Activated CD8-positive, alpha-beta memory T cell treated with anti-CD3 and anti-CD28 coated beads, Interleukin-2, amount 10 ng/mL, durations not matched to agents 7 days and 5 days (primary cell): ENCODE measurements at regions not wholly inside any gene's neighbourhood (a gene's known extent, or its start where the extent isn't known, plus 50 kb on each side); places are given as distances from the start of the nearest gene placed in this dataset.

Experiments used
- ATAC-seq: fragments of 150-1000 bp; cut with Tn5 transposase; one replicate; pipeline ENCODE4 v1.10.0; 2021; ENCODE audit warnings: moderate library complexity
- CTCF ChIA-PET: fragments of 350-600 bp; sonication (Branson Sonifier 250); formaldehyde crosslinking; loops from one replicate; lab custom pipeline; 2021; ENCODE audit warnings: antibody characterized with exemption; lab: Charles Lee
- DNase-seq: peaks from one replicate; pipeline ENCODE4 v3.0.0-alpha.2; 2020
- H3K27ac Mint-ChIP-seq: one replicate; pipeline ENCODE4 v1.8.0; 2021; ENCODE audit warnings: mild to moderate bottlenecking, mixed read lengths
- H3K27me3 Mint-ChIP-seq: one replicate; pipeline ENCODE4 v1.8.0; 2021; ENCODE audit warnings: mixed read lengths
- H3K36me3 Mint-ChIP-seq: one replicate; pipeline ENCODE4 v1.8.0; 2021; ENCODE audit warnings: mild to moderate bottlenecking, mixed read lengths
- H3K4me1 Mint-ChIP-seq: one replicate; pipeline ENCODE4 v1.8.0; 2021; ENCODE audit warnings: mixed read lengths
- H3K4me3 Mint-ChIP-seq: one replicate; pipeline ENCODE4 v1.8.0; 2021; ENCODE audit warnings: mild to moderate bottlenecking, moderate library complexity, mixed read lengths
- H3K9me3 Mint-ChIP-seq: one replicate; pipeline ENCODE4 v1.8.0; 2022; ENCODE audit warnings: low read depth, mixed read lengths

DNA sequence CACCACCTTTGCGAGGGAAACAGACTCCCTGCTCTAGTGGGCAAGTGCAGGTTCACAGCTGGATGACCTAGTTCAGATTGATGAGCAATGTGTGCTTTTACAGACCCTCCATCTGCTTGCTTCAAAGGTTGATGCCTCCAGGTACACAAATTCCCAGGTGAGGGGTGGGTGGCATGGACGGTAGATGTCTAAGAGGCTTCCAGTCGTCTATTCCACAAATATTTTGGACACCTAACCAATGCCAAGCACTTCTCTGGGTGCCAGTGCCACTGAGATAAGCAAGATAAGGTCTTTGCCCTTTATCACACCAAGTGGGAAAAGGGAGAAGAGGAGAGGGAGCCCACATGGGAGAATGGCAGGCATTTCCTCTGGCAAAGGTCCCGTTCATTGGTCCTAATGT, 316.6 kb upstream of the CDH5 start:
- Mint-ChIP-seq H3K27me3 (no peaks in the 10 kb centered on the region), H3K9me3 (no peaks in the 10 kb centered on the region), H3K27ac (no peak overlapping the region), H3K4me1 (no peaks in the 10 kb centered on the region), H3K4me3 (no peak overlapping the region), H3K36me3 (no peaks in the 10 kb centered on the region)
- CTCF ChIA-PET = no interaction called here
- DNase-seq (peak; percentile 21), ATAC-seq (no peak)

DNA sequence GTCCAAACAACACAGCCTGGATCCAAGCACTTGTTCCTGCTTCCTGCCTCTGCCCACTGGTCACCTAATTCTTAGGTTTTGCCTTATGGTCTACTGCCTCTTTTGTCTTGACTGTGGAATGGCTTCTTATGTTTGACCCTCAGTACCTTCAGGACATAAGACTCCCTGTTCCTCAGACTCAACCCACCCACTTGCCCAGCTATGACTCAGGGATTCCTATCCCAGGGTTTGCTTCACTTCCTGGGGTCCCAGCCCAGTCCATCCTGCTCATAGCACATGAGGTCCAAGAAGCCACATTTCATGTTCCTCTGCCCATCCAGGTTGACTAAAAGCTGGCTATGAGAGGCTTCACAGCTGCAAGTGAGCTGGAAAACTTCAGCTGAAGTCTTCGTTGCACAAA, 320.9 kb upstream of the CDH5 start:
- ATAC-seq (no peak), DNase-seq (no peak)
- H3K36me3 Mint-ChIP-seq = no peaks in the 10 kb centered on the region
- H3K4me3 Mint-ChIP-seq = no peak overlapping the region
- H3K27me3 Mint-ChIP-seq = no peaks in the 10 kb centered on the region
- CTCF ChIA-PET = no interaction called here
- H3K9me3 Mint-ChIP-seq = no peaks in the 10 kb centered on the region
- no peaks in the 10 kb centered on the region for H3K4me1 Mint-ChIP-seq
- H3K27ac Mint-ChIP-seq = no peak overlapping the region

DNA sequence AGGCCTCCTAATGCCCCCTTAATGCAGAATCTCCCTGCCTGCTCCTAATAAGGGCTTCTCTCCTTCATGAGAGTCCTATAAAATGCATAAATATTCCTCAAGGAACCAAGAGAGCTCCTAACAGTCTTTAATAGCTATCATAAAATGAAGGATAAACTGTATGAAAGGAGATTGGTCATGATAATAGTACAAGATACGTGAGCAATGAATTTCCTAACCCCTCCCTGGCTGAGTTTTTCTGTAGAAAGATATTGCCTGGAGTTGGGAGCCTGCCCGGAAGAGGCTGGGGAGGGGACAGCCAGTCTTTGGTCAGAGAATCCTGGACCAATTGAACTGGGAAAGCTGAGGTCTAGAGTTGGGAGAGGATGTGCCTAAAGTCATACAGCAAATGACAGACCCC, 321.9 kb upstream of the CDH5 start:
- no peak for ATAC-seq
- Mint-ChIP-seq H3K36me3 (no peaks in the 10 kb centered on the region), H3K27ac (no peak overlapping the region), H3K4me1 (no peaks in the 10 kb centered on the region), H3K27me3 (no peaks in the 10 kb centered on the region), H3K9me3 (no peaks in the 10 kb centered on the region), H3K4me3 (no peak overlapping the region)
- CTCF ChIA-PET = no interaction called here
- no peak for DNase-seq

DNA sequence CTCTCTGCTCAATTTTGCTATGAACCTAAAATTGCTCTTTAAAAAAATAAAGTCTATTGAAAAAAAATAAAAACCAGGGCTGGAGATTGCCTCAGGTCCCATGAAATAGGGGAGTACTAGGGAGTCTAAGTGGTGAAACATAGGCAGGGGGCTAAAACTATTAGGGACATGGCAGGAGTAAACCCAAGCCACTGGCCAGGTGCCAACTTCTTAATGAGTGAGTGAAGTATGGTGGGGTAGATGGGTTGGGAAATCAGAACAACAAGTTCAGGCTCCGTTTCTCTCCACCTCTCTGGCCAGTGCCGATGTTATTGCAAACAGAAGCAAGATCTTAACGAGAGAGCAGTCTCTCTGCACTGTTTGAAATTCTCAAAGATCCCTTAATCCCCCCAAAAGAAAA, 322.4 kb upstream of the CDH5 start:
- no peak overlapping the region for H3K27ac Mint-ChIP-seq
- H3K4me3 Mint-ChIP-seq = no peak overlapping the region
- CTCF ChIA-PET = no interaction called here
- no peaks in the 10 kb centered on the region for H3K27me3 Mint-ChIP-seq
- no peak for DNase-seq
- ATAC-seq = no peak
- no peaks in the 10 kb centered on the region for H3K9me3 Mint-ChIP-seq
- no peaks in the 10 kb centered on the region for H3K4me1 Mint-ChIP-seq
- no peaks in the 10 kb centered on the region for H3K36me3 Mint-ChIP-seq

DNA sequence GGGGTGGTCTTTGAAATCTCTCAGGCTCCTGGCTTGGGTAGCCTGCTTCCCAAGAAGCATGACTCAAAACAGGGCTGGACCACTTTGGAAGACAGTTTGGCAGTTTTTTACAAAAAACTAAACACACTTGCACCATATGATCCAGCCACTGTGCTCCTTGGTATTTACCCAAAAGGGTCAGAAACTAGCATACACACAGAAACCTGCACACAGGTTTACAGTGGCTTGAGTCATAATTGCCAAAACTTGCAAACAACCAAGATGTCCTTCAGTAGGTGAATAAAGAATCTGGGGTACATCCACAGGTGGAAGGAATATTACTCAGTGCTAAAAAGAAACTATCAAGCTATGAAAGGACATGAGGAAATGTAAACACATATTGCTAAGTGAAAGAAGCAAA, 323.2 kb upstream of the CDH5 start:
- DNase-seq = no peak
- H3K4me1 Mint-ChIP-seq = no peaks in the 10 kb centered on the region
- H3K27ac Mint-ChIP-seq = no peak overlapping the region
- no peaks in the 10 kb centered on the region for H3K36me3 Mint-ChIP-seq
- CTCF ChIA-PET = no interaction called here
- no peaks in the 10 kb centered on the region for H3K9me3 Mint-ChIP-seq
- no peak overlapping the region for H3K4me3 Mint-ChIP-seq
- H3K27me3 Mint-ChIP-seq = no peaks in the 10 kb centered on the region
- no peak for ATAC-seq

DNA sequence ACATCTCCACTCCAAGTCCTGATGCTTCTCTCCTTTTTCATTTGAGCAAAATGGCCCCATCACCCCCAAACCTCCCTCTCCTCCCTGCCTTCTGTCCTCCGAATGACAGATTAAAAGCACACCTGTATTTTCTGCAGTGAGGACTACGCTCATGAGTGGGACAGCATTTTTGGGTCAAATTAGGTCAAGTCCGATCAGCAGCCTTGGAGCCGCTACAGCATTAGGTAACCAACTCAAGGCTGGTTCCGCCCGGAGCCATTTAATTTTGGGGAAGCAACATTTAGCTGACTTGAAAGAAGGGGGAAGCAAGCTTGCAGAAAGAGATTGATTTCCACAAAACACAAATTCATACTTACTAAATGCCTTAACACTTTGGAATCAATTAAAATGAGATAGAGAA, 324.1 kb upstream of the CDH5 start:
- CTCF ChIA-PET = no interaction called here
- Mint-ChIP-seq H3K9me3 (no peaks in the 10 kb centered on the region), H3K27ac (no peak overlapping the region), H3K36me3 (no peaks in the 10 kb centered on the region), H3K4me3 (no peak overlapping the region), H3K4me1 (no peaks in the 10 kb centered on the region), H3K27me3 (no peaks in the 10 kb centered on the region)
- ATAC-seq = no peak
- DNase-seq = no peak

DNA sequence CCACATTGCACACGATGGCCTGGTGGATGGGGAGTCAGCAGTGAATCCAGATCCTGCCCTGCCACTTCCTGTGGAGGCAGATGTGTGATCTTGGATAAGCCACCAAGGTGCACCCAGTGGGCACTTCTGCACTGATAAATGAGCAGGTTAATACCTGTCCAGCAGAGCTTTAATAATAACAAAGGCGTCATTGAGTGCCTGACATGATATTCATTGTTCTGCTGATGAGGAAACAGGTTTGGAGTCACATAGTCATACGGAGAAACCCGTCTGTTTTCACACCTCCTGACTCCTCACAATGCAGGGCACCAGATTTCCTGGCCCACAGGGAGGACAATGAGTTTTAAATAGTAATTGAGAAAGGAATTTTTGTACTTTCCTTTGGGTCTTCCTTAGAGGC, 324.6 kb upstream of the CDH5 start:
- Mint-ChIP-seq H3K27me3 (no peaks in the 10 kb centered on the region), H3K27ac (no peak overlapping the region), H3K36me3 (no peaks in the 10 kb centered on the region), H3K4me3 (no peak overlapping the region), H3K4me1 (no peaks in the 10 kb centered on the region), H3K9me3 (no peaks in the 10 kb centered on the region)
- no peak for DNase-seq
- CTCF ChIA-PET = no interaction called here
- no peak for ATAC-seq

DNA sequence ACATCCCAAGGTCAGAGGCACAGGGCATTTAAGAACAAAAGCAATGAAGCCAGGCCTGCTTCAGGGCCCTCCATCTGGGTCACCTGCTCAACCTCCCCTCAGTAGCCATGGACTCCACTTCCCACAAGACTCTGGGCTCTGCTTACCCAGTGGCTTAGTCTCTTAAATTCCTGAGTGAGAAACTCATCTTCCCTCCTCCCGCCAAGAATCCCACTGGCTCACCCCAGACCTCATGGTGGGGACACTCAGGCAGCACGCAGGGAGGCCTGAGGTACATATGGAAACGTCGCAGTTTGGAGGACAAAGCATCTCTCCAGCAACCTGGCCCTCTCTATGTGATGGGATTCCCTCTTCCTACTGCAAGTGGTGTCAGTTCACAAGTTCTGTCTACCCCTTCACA, 326.7 kb upstream of the CDH5 start:
- no peak overlapping the region for H3K4me3 Mint-ChIP-seq
- no peaks in the 10 kb centered on the region for H3K36me3 Mint-ChIP-seq
- CTCF ChIA-PET = no interaction called here
- H3K9me3 Mint-ChIP-seq = no peaks in the 10 kb centered on the region
- H3K27ac Mint-ChIP-seq = no peak overlapping the region
- no peaks in the 10 kb centered on the region for H3K4me1 Mint-ChIP-seq
- no peaks in the 10 kb centered on the region for H3K27me3 Mint-ChIP-seq
- DNase-seq (no peak), ATAC-seq (no peak)

DNA sequence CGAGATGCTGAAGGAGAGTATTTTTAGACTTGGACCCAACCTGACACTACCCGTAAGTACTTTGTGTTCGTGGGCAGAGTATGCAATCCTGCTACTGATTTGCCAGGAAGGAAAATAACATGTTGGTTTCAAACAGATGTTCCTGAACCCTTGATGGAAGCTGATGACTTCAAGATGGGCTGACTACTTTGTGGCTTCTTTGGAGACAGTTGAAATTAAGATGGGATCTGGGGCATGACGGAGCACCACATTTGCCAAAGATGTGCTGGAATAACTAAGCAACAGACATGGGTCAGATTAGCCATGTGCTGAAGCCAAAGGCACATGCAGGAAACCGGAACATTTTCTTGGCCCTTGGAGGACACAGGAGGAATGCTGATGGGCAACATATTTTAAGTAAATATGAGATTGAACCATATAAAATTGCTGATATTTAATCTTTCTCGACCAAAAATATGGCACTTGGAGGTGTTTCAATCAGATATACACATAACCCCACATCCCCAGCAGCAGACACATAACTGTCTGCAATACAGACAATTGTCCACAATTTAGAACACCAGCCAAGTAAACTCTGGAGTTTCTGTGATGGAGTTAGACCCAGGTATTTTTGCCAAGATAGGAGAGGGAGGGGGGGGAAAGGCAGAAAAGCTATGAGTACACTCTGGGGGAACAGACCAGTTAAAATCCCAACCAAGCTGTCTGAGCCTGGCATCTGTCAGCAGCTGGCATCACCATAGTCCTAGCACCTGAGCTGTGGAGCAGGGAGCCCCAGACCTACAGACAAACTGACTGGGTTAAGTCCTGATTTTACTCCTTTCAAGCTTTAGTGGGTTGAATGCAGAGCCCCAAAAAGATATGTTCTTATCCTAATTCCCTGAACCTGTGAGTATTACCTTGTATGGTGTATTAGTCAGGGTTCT, 329.4 kb upstream of the CDH5 start:
- H3K27ac Mint-ChIP-seq = no peak overlapping the region
- no peaks in the 10 kb centered on the region for H3K36me3 Mint-ChIP-seq
- no peak for DNase-seq
- CTCF ChIA-PET = no interaction called here
- no peak for ATAC-seq
- no peaks in the 10 kb centered on the region for H3K9me3 Mint-ChIP-seq
- H3K4me1 Mint-ChIP-seq = no peaks in the 10 kb centered on the region
- H3K27me3 Mint-ChIP-seq = no peaks in the 10 kb centered on the region
- no peak overlapping the region for H3K4me3 Mint-ChIP-seq

DNA sequence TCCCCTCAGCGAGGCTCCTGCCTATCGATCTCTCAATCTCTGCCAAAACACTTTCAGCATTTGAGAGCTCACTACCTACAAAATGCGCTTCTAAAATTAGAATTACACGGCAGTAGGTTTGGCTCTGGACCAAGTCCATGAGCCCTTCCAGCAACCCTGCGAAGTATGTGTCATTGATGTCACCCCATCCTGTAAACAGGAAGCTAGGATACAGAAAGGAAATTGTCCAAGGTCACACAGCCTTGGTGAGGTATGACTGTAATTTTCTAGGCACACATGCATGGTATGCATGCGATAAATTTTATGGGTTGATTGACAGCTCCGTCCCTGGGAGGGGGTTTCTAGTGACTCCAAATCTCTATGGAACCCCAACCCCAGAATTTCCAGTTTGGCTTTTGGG, 330.3 kb upstream of the CDH5 start:
- H3K4me3 Mint-ChIP-seq = no peak overlapping the region
- no peaks in the 10 kb centered on the region for H3K4me1 Mint-ChIP-seq
- no peak for DNase-seq
- no peaks in the 10 kb centered on the region for H3K9me3 Mint-ChIP-seq
- no peaks in the 10 kb centered on the region for H3K36me3 Mint-ChIP-seq
- no peaks in the 10 kb centered on the region for H3K27me3 Mint-ChIP-seq
- CTCF ChIA-PET = no interaction called here
- no peak for ATAC-seq
- H3K27ac Mint-ChIP-seq = no peak overlapping the region

DNA sequence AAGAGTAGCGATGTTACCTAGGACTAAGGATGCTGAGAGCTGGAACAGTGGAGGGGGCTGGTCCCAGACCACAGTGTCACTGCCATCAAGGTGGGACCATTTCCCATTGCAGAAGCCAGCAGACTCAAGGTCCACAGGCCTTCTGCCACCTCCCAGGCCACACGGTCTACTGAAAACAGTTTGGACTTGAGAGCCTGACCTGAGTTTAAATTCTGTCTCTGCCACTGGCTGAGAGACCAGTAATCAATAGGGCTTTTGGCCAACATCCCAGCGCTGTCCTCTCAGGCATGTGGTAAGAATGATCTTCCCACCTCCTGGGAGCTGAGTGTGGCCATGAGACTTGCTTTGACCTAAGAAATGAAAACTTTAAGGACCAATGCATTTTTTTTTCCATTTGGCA, 331.4 kb upstream of the CDH5 start:
- DNase-seq (no peak), ATAC-seq (no peak)
- no peak overlapping the region for H3K4me3 Mint-ChIP-seq
- no peak overlapping the region for H3K27ac Mint-ChIP-seq
- H3K4me1 Mint-ChIP-seq = no peaks in the 10 kb centered on the region
- CTCF ChIA-PET = no interaction called here
- H3K36me3 Mint-ChIP-seq = no peaks in the 10 kb centered on the region
- H3K9me3 Mint-ChIP-seq = no peaks in the 10 kb centered on the region
- no peaks in the 10 kb centered on the region for H3K27me3 Mint-ChIP-seq

DNA sequence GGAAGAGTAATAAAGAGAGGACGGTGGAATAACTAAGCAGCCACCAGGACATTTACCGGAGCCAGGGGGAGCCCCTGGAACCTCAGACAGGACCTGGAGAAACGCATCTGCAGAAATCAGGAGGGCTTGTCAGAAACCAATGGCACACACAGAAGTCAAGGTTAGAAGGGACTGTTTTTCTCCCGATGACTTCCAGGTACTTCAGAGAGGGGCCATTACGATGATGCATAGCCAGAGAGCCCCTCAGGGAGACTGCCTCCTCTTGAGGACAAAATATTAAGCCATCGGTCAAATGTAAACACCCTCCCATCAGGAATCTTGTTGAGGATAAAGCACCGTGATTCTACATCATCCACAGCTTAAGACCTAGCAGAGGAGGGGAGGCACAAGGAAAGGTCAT, 333.6 kb upstream of the CDH5 start:
- no peaks in the 10 kb centered on the region for H3K9me3 Mint-ChIP-seq
- no peak for ATAC-seq
- H3K27me3 Mint-ChIP-seq = no peaks in the 10 kb centered on the region
- H3K27ac Mint-ChIP-seq = no peak overlapping the region
- CTCF ChIA-PET = no interaction called here
- H3K36me3 Mint-ChIP-seq = no peaks in the 10 kb centered on the region
- no peak overlapping the region for H3K4me3 Mint-ChIP-seq
- DNase-seq = no peak
- no peaks in the 10 kb centered on the region for H3K4me1 Mint-ChIP-seq

DNA sequence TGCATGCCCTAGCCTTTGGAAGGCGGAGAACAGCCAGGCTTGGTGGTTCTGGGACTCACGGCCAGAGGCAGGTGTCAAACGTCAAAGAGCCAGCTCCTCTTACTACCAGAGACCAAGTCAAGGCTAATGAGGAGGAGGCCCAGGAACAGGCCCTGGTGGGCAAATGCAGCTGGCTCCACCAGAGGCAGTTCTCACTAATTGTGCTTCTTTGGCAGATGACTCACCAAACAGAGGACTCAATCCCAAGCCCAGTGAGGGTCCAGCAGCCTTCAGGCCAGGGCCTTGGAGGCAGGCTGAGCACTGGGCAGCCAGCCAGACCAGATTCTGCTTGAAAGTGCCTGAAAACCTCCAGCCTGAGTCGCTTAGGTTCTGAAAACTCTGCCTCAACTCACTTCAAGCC, 336.5 kb upstream of the CDH5 start:
- no peaks in the 10 kb centered on the region for H3K9me3 Mint-ChIP-seq
- no peaks in the 10 kb centered on the region for H3K36me3 Mint-ChIP-seq
- DNase-seq = no peak
- ATAC-seq = no peak
- CTCF ChIA-PET = no interaction called here
- H3K27me3 Mint-ChIP-seq = no peaks in the 10 kb centered on the region
- no peaks in the 10 kb centered on the region for H3K4me1 Mint-ChIP-seq
- no peak overlapping the region for H3K4me3 Mint-ChIP-seq
- no peak overlapping the region for H3K27ac Mint-ChIP-seq

DNA sequence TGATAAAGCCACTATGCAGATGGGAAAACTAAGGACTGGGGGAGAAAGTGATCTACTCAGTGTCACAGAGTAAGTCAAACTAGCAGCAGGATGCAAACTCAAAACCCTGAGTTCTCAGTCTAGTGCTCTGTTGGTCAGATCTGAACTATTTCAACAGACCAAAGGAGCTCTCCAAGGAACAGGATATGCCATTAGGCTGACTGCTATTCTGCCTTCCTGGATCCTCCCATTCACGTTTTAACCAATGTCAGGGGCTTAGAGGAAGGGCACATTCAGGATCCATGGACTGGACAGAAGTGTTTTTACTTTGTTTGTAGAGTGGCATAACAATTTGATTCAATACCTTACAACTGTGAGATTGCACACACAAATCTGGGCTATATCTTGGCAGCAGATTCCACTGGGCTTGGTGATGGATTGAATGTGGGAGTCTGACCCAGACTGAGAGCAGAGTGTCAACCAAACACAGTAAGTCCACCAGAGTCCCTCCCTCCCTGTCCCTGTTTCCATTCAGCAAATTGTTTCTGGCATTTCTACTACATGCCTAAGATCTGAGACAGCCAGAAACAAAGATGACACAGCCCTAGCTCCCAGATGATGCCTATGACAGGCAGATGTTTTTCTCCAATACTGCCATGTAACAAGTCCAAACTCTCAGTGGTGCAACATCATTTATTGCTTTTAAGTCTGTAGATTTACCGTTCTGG, 337.8 kb upstream of the CDH5 start:
- CTCF ChIA-PET = no interaction called here
- H3K27ac Mint-ChIP-seq = no peak overlapping the region
- ATAC-seq = no peak
- no peaks in the 10 kb centered on the region for H3K4me1 Mint-ChIP-seq
- H3K4me3 Mint-ChIP-seq = no peak overlapping the region
- H3K36me3 Mint-ChIP-seq = no peaks in the 10 kb centered on the region
- DNase-seq = no peak
- H3K27me3 Mint-ChIP-seq = no peaks in the 10 kb centered on the region
- H3K9me3 Mint-ChIP-seq = peaks cover 5% of the 10 kb centered on the region
